Gastroesophageal sphincter (tissue), 3 donors: ENCODE measurements at regions not wholly inside any gene's neighbourhood (a gene's known extent, or its start where the extent isn't known, plus 50 kb on each side); places are given as distances from the start of the nearest gene placed in this dataset.

ENCODE experiments used
- CTCF ChIP-seq, 4 experiments: fragments of 200-600 bp in 2 of 4; fragments of 450-650 bp in 2 of 4; sonication (generic) in 1 of 4; IDR thresholded peaks; one replicate each; pipeline ENCODE4 v1.5.1; 2017 to 2019; ENCODE audit warnings: antibody characterized with exemption in 4 of 4, mild to moderate bottlenecking in 2 of 4, moderate library complexity in 2 of 4
- EP300 ChIP-seq: sonication (generic); formaldehyde crosslinking; IDR thresholded peaks from one replicate; pipeline ENCODE4 v1.6.1; 2017; ENCODE audit warnings: antibody characterized with exemption, mild to moderate bottlenecking
- POLR2A ChIP-seq, 2 donors: fragments of 450-650 bp; IDR thresholded peaks; one replicate each; pipeline ENCODE4 v1.6.1; 2017; ENCODE audit warnings: antibody characterized with exemption in 2 of 2, mild to moderate bottlenecking in 2 of 2, moderate library complexity in 1 of 2

- no peak for TF ChIP-seq CTCF (IDR thresholded peaks at IDR 0.05)
- no peak for TF ChIP-seq EP300
- no peak for TF ChIP-seq POLR2A (IDR thresholded peaks at IDR 0.05)
These were observed 205.2 kb upstream of the NANOGP8 start for GRCh38 chr15:35290301-35290721.
